MCF 10A (cell line): ENCODE measurements at regions not wholly inside any gene's neighbourhood (a gene's known extent, or its start where the extent isn't known, plus 50 kb on each side); places are given as distances from the start of the nearest gene placed in this dataset.

Experiments
- BruUV-seq: library from RNA; stranded (reverse); fragments of 400-500 nt; replicated peaks from 2 replicates; lab custom pipeline; 2021; lab: Mats Ljungman, UMichigan
- CTCF ChIA-PET: fragments of 300-600 bp; sonication (Branson Sonifier 250); formaldehyde crosslinking; extraction: SDS; loops from one replicate; lab custom pipeline; 2021; ENCODE audit warnings: antibody characterized with exemption, inconsistent platforms; lab: Yijun Ruan, JAX
- POLR2A ChIA-PET: fragments of 300-600, 350-650 bp; sonication (Branson Sonifier 250); formaldehyde crosslinking; extraction: SDS; loops from one replicate; lab custom pipeline; 2020; ENCODE audit warnings: antibody characterized with exemption, inconsistent platforms; lab: Yijun Ruan, JAX
- DNase-seq: peaks from one replicate; pipeline ENCODE4 v3.0.0-alpha.2; 2018; ENCODE audit not compliant: unreplicated experiment
- H3K27ac Mint-ChIP-seq: one replicate; pipeline ENCODE4 v1.8.0; 2022; ENCODE audit warnings: mild to moderate bottlenecking, low read depth, mixed read lengths; ENCODE audit not compliant: unreplicated experiment
- H3K27me3 Mint-ChIP-seq: one replicate; pipeline ENCODE4 v1.8.0; 2022; ENCODE audit warnings: mixed read lengths; ENCODE audit not compliant: insufficient read depth, unreplicated experiment
- H3K36me3 Mint-ChIP-seq: one replicate; pipeline ENCODE4 v1.8.0; 2022; ENCODE audit warnings: mild to moderate bottlenecking, moderate library complexity, mixed read lengths; ENCODE audit not compliant: insufficient read depth, unreplicated experiment
- H3K4me1 Mint-ChIP-seq: one replicate; pipeline ENCODE4 v1.8.0; 2022; ENCODE audit warnings: mixed read lengths; ENCODE audit not compliant: insufficient read depth, unreplicated experiment
- H3K4me3 Mint-ChIP-seq: one replicate; pipeline ENCODE4 v1.8.0; 2022; ENCODE audit warnings: mild to moderate bottlenecking, moderate library complexity, mixed read lengths; ENCODE audit not compliant: unreplicated experiment
- H3K9me3 Mint-ChIP-seq: one replicate; pipeline ENCODE4 v1.8.0; 2022; ENCODE audit warnings: mixed read lengths; ENCODE audit not compliant: unreplicated experiment
- CTCF ChIP-seq: fragments of 200-600 bp; IDR thresholded peaks from one replicate; pipeline ENCODE4 v1.8.0; 2022; ENCODE audit warnings: antibody characterized with exemption, mild to moderate bottlenecking; ENCODE audit not compliant: unreplicated experiment
- intact Hi-C: fragments of 100-400 bp; cut with micrococcal nuclease; formaldehyde crosslinking; loops from 2 replicates; pipeline ENCODE4 v1.14.1; 2022

- CTCF ChIA-PET = no interaction called here
- no peak for DNase-seq
- H3K27ac Mint-ChIP-seq = no peak overlapping the region
Measured at GRCh38 chr11:16494918-16495691, 138.8 kb upstream of the SOX6 start.

DNA sequence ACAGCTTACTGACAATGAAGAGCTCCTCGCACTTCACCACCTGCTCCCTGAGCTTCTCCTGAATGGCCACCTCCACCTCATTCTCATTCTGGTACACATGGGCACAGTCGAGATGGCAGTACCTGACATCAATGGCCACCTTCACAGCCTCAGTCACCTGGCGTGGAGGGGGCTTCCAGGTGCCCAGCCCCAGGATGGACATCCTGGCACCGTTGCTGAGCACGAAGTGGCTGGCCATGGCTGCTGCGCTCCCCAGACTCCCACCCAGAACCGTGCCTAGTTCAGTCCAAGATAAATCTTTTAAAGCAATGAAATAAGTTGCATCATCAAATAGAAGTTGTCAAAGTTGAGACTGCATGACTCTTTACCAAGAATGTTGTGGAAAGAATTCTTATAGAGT lies 128.1 kb upstream of the SOX6 start:
- DNase-seq = no peak
- Mint-ChIP-seq H3K9me3 (no peaks in the 10 kb centered on the region), H3K4me3 (no peak overlapping the region), H3K36me3 (no peaks in the 10 kb centered on the region), H3K27me3 (no peaks in the 10 kb centered on the region), H3K27ac (no peak overlapping the region), H3K4me1 (peaks cover 6% of the 10 kb centered on the region)
- CTCF ChIA-PET = no interaction called here
- intact Hi-C loops = no loop called here
- no peak for TF ChIP-seq CTCF
- no TSS peak for BruUV-seq
- POLR2A ChIA-PET = interaction anchor here (0.6 kb wide), 1 partner anchor 253 kb away, joined by 3 read pairs; no protein-coding TSS in a partner anchor

More at GRCh38 chr11:16494918-16495691, 138.8 kb upstream of the SOX6 start:
- H3K4me1 Mint-ChIP-seq = no peaks in the 10 kb centered on the region
- TF ChIP-seq CTCF = no peak
- POLR2A ChIA-PET = interaction anchor here (0.6 kb wide), 1 partner anchor 14 kb away, joined by 3 read pairs; no protein-coding TSS in a partner anchor
- peaks cover 15% of the 10 kb centered on the region for H3K9me3 Mint-ChIP-seq
- intact Hi-C loops = no loop called here
- no peaks in the 10 kb centered on the region for H3K36me3 Mint-ChIP-seq
- BruUV-seq = no TSS peak
- no peaks in the 10 kb centered on the region for H3K27me3 Mint-ChIP-seq
- H3K4me3 Mint-ChIP-seq = no peak overlapping the region

DNA sequence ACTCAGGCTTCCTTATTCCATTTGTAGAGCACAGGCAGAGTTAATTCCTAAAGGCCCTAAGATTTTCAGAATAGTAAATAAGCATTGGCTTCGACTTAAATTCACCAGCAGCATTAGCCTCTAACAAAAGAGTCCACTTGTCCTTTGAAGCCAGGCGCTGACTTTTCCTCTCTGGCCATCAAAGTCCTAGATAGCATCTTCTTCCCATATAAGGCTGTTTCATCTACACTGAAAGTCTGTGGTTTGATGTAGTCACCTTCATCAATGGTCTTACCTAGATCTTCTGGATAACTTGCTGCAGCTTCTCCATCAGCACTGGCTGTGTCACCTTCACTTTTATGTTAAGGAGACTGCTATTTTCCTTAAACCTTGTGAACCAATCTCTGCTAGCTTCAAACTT lies 118.3 kb upstream of the SOX6 start:
- no peaks in the 10 kb centered on the region for H3K27me3 Mint-ChIP-seq
- BruUV-seq = no TSS peak

More for the DNA sequence above, 118.3 kb upstream of the SOX6 start:
- Mint-ChIP-seq H3K4me3 (no peak overlapping the region), H3K36me3 (no peaks in the 10 kb centered on the region), H3K27ac (no peak overlapping the region), H3K9me3 (no peaks in the 10 kb centered on the region), H3K4me1 (no peaks in the 10 kb centered on the region)
- no peak for DNase-seq
- TF ChIP-seq CTCF = no peak
- CTCF ChIA-PET = no interaction called here
- intact Hi-C loops = no loop called here
- POLR2A ChIA-PET = no interaction called here
